H9 (cell line): ENCODE measurements at regions not wholly inside any gene's neighbourhood (a gene's known extent, or its start where the extent isn't known, plus 50 kb on each side); places are given as distances from the start of the nearest gene placed in this dataset.

ENCODE experiments used
- DNase-seq: peaks from one replicate; pipeline ENCODE4 v3.0.0-alpha.2; 2017
- H2AFZ ChIP-seq: one replicate; pipeline ENCODE4 v1.6.1; 2013; ENCODE audit warnings: mild to moderate bottlenecking, low read length, control low read depth, moderate library complexity
- H2AK5ac ChIP-seq: 2 replicates; pipeline ENCODE4 v1.6.1; 2013; ENCODE audit warnings: low read length, control low read depth, mixed read lengths; ENCODE audit not compliant: insufficient read length
- H2BK120ac ChIP-seq: one replicate; pipeline ENCODE4 v1.6.1; 2013; ENCODE audit warnings: low read depth, mild to moderate bottlenecking, low read length, control low read depth, inconsistent platforms; ENCODE audit not compliant: poor library complexity, severe bottlenecking
- H2BK12ac ChIP-seq: 2 replicates; pipeline ENCODE4 v1.6.1; 2013; ENCODE audit warnings: low read length, control low read depth, mixed read lengths, low read depth; ENCODE audit not compliant: insufficient read length
- H2BK15ac ChIP-seq: 2 replicates; pipeline ENCODE4 v1.6.1; 2013; ENCODE audit warnings: low read depth, low read length, control low read depth
- H2BK20ac ChIP-seq: one replicate; pipeline ENCODE4 v1.6.1; 2013; ENCODE audit warnings: low read depth, mild to moderate bottlenecking, low read length, control low read depth, inconsistent platforms; ENCODE audit not compliant: poor library complexity, severe bottlenecking
- H2BK5ac ChIP-seq: 2 replicates; pipeline ENCODE4 v1.6.1; 2013; ENCODE audit warnings: low read length, control low read depth, mixed read lengths; ENCODE audit not compliant: insufficient read length
- H3K14ac ChIP-seq: 2 replicates; pipeline ENCODE4 v1.6.1; 2013; ENCODE audit warnings: low read length, control low read depth; ENCODE audit not compliant: insufficient read depth
- H3K18ac ChIP-seq: 2 replicates; pipeline ENCODE4 v1.6.1; 2013; ENCODE audit warnings: low read depth, mild to moderate bottlenecking, mixed read lengths, low read length, control low read depth; ENCODE audit not compliant: insufficient read length
- H3K23ac ChIP-seq: 2 replicates; pipeline ENCODE4 v1.6.1; 2013; ENCODE audit warnings: low read length, control low read depth, mixed read lengths, low read depth; ENCODE audit not compliant: insufficient read length
- H3K23me2 ChIP-seq: 2 replicates; pipeline ENCODE4 v1.6.1; 2013; ENCODE audit warnings: low read depth, mild to moderate bottlenecking, mixed read lengths, low read length, control low read depth; ENCODE audit not compliant: insufficient read length, poor library complexity, severe bottlenecking
- H3K27ac ChIP-seq: 2 replicates; pipeline ENCODE4 v1.5.1; 2013; ENCODE audit warnings: low read length, control low read depth, mixed read lengths, low read depth; ENCODE audit not compliant: insufficient read length
- H3K27me3 ChIP-seq: 2 replicates; pipeline ENCODE4 v1.6.1; 2013; ENCODE audit warnings: low read length, control low read depth, inconsistent platforms; ENCODE audit not compliant: insufficient read depth
- H3K4ac ChIP-seq: 2 replicates; pipeline ENCODE4 v1.6.1; 2013; ENCODE audit warnings: low read depth, mild to moderate bottlenecking, control low read depth, inconsistent platforms, low read length, moderate library complexity
- H3K4me1 ChIP-seq: 2 replicates; pipeline ENCODE4 v1.6.1; 2013; ENCODE audit warnings: low read length, control low read depth, inconsistent platforms; ENCODE audit not compliant: insufficient read depth
- H3K4me2 ChIP-seq: 2 replicates; pipeline ENCODE4 v1.6.1; 2013; ENCODE audit warnings: low read length, control low read depth, mixed read lengths; ENCODE audit not compliant: insufficient read length, insufficient read depth
- H3K56ac ChIP-seq: 2 replicates; pipeline ENCODE4 v1.6.1; 2013; ENCODE audit warnings: low read depth, mild to moderate bottlenecking, mixed read lengths, low read length, control low read depth; ENCODE audit not compliant: insufficient read length
- H3K79me1 ChIP-seq: 2 replicates; pipeline ENCODE4 v1.6.1; 2013; ENCODE audit warnings: low read depth, mild to moderate bottlenecking, moderate library complexity, low read length, control low read depth, inconsistent platforms; ENCODE audit not compliant: insufficient read depth, poor library complexity, severe bottlenecking
- H3K79me2 ChIP-seq: 2 replicates; pipeline ENCODE4 v1.6.1; 2013; ENCODE audit warnings: low read length, control low read depth, inconsistent platforms; ENCODE audit not compliant: insufficient read depth
- H3K9ac ChIP-seq: 2 replicates; pipeline ENCODE4 v1.6.1; 2013; ENCODE audit warnings: low read length, control low read depth, mixed read lengths; ENCODE audit not compliant: insufficient read length; ENCODE audit errors: extremely low read depth
- H3K9me3 ChIP-seq: one replicate; pipeline ENCODE4 v1.6.1; 2013; ENCODE audit warnings: low read depth, low read length, inconsistent platforms; ENCODE audit not compliant: control insufficient read depth
- H3T11ph ChIP-seq: one replicate; pipeline ENCODE4 v1.6.1; 2013; ENCODE audit warnings: mild to moderate bottlenecking, low read length, control low read depth, inconsistent platforms
- H4K20me1 ChIP-seq: one replicate; pipeline ENCODE4 v1.6.1; 2013; ENCODE audit not compliant: control insufficient read depth, insufficient read length, insufficient read depth
- H4K5ac ChIP-seq: 2 replicates; pipeline ENCODE4 v1.6.1; 2013; ENCODE audit warnings: low read depth, mild to moderate bottlenecking, mixed read lengths, low read length, control low read depth; ENCODE audit not compliant: insufficient read length
- H4K8ac ChIP-seq: replicated peaks from 2 replicates; pipeline ENCODE4 v1.6.1; 2013; ENCODE audit warnings: low read length, control low read depth, mixed read lengths, low read depth; ENCODE audit not compliant: insufficient read length
- H4K91ac ChIP-seq: 2 replicates; pipeline ENCODE4 v1.6.1; 2013; ENCODE audit warnings: low read depth, mild to moderate bottlenecking, moderate library complexity, mixed read lengths, low read length, control low read depth; ENCODE audit not compliant: insufficient read length
- H3K27ac Mint-ChIP-seq, 3 experiments: 2 replicates in 2 of 3; 3 replicates in 1 of 3; pipeline ENCODE4 v1.8.0; 2020 to 2021; ENCODE audit warnings: mixed read lengths in 3 of 3, mild to moderate bottlenecking in 1 of 3, moderate library complexity in 1 of 3
- H3K27me3 Mint-ChIP-seq: 2 replicates; pipeline ENCODE4 v1.8.0; 2021; ENCODE audit warnings: low read depth, mild to moderate bottlenecking, moderate library complexity, mixed read lengths
- H3K36me3 Mint-ChIP-seq, 3 experiments: 2 replicates in 2 of 3; 3 replicates in 1 of 3; pipeline ENCODE4 v1.8.0; 2020 to 2021; ENCODE audit warnings: low read depth in 3 of 3, mixed read lengths in 3 of 3; ENCODE audit not compliant: insufficient read depth in 1 of 3
- H3K4me1 Mint-ChIP-seq, 2 experiments: 2 replicates each; pipeline ENCODE4 v1.8.0; 2020; ENCODE audit warnings: mixed read lengths in 2 of 2
- H3K4me3 Mint-ChIP-seq, 2 experiments: 2 replicates in 1 of 2; 3 replicates in 1 of 2; pipeline ENCODE4 v1.8.0; 2020 to 2021; ENCODE audit warnings: mild to moderate bottlenecking in 2 of 2, mixed read lengths in 2 of 2, moderate library complexity in 1 of 2
- H3K9me3 Mint-ChIP-seq, 2 experiments: 2 replicates in 1 of 2; 3 replicates in 1 of 2; pipeline ENCODE4 v1.8.0; 2020; ENCODE audit warnings: mild to moderate bottlenecking in 2 of 2, mixed read lengths in 2 of 2, moderate library complexity in 1 of 2
- CTCF ChIP-seq: fragments of 200-600 bp; sonication (generic); conservative IDR thresholded peaks from 3 replicates; pipeline ENCODE4 v1.8.0; 2021; ENCODE audit warnings: antibody characterized with exemption, mild to moderate bottlenecking
- WGBS: extraction: QIAGEN DNeasy Blood & Tissue Kit; methylation state at CpG from one replicate; pipeline ENCODE4 v1.1.7; 2013; ENCODE audit warnings: missing lambda C conversion rate, low lambda C conversion rate, mixed read lengths; ENCODE audit not compliant: insufficient read length; ENCODE audit errors: extremely low coverage; 5-methylcytosine and 5-hydroxymethylcytosine counted together

GRCh38 chr3:106013971-106014370 is 145.2 kb upstream of the CBLB start:
- no peak overlapping the region for H3K9ac ChIP-seq
- no peak overlapping the region for H3K4me2 ChIP-seq

More at GRCh38 chr3:106013971-106014370, 145.2 kb upstream of the CBLB start:
- H3K79me2 ChIP-seq, result no peaks in the 10 kb centered on the region
- no peak overlapping the region for H3K27ac ChIP-seq
- no peak overlapping the region for H2AK5ac ChIP-seq
- H3K23me2 ChIP-seq, result no peaks in the 10 kb centered on the region
- H4K8ac ChIP-seq, result no peak overlapping the region
- H4K20me1 ChIP-seq, result no peaks in the 10 kb centered on the region
- no peaks in the 10 kb centered on the region for H3K79me1 ChIP-seq
- no CpG with 5 or more reads among the region's 2 CpGs for WGBS
- no peaks in the 10 kb centered on the region for H3K9me3 ChIP-seq
- H3K9me3 Mint-ChIP-seq, result no peaks in the 10 kb centered on the region
- no peak overlapping the region for H4K5ac ChIP-seq
- no peaks in the 10 kb centered on the region for H3K4me1 ChIP-seq
- TF ChIP-seq CTCF, result no peak
- H3K18ac ChIP-seq, result no peak overlapping the region
- DNase-seq, result no peak
- H2AFZ ChIP-seq, result no peak overlapping the region
- H2BK5ac ChIP-seq, result no peak overlapping the region
- H3K4me3 Mint-ChIP-seq, result no peak overlapping the region
- H3K23ac ChIP-seq, result no peak overlapping the region
- no peak overlapping the region for H2BK12ac ChIP-seq
- no peak overlapping the region for H2BK120ac ChIP-seq
- H3K27me3 ChIP-seq, result no peaks in the 10 kb centered on the region
- H3K4me1 Mint-ChIP-seq, result peaks cover 7 to 8% of the 10 kb centered on the region in 2 experiments; a peak in 3 of 4 replicates
- no peak overlapping the region for H4K91ac ChIP-seq
- no peak overlapping the region for H3K4ac ChIP-seq
- H3K27me3 Mint-ChIP-seq, result no peaks in the 10 kb centered on the region
- no peak overlapping the region for H2BK20ac ChIP-seq
- no peak overlapping the region for H3K27ac Mint-ChIP-seq
- no peak overlapping the region for H2BK15ac ChIP-seq
- H3T11ph ChIP-seq, result no peak overlapping the region
- H3K56ac ChIP-seq, result no peak overlapping the region
- no peaks in the 10 kb centered on the region for H3K36me3 Mint-ChIP-seq
- no peak overlapping the region for H3K14ac ChIP-seq
